NB4 (cell line): ENCODE measurements at regions not wholly inside any gene's neighbourhood (a gene's known extent, or its start where the extent isn't known, plus 50 kb on each side); places are given as distances from the start of the nearest gene placed in this dataset.
A peak's percentile ranks its signal among the peaks of the same experiment; 100 is the strongest.

ENCODE experiments used
- DNase-seq: peaks from one replicate; pipeline ENCODE4 v3.0.0; 2010; ENCODE audit warnings: low read depth
- H3K4me3 ChIP-seq: one replicate; pipeline ENCODE4 v1.5.1; 2011; ENCODE audit warnings: mild to moderate bottlenecking, low read depth, low read length, moderate library complexity
- CTCF ChIP-seq: IDR thresholded peaks from one replicate; pipeline ENCODE4 v1.5.1; 2012; ENCODE audit warnings: low read depth, low read length
- MYC ChIP-seq: IDR thresholded peaks from 2 replicates; pipeline ENCODE4 v1.6.1; 2011; ENCODE audit warnings: low read depth, low read length
- POLR2A ChIP-seq: IDR thresholded peaks from 2 replicates; pipeline ENCODE4 v1.6.1; 2011; ENCODE audit warnings: mild to moderate bottlenecking; ENCODE audit not compliant: insufficient read length; ENCODE audit errors: extremely low read depth
- TF ChIP-seq, protein P1 (sequence below): IDR thresholded peaks from 2 replicates; pipeline ENCODE4 v1.6.1; 2011; ENCODE audit warnings: low read depth, low read length

- H3K4me3 ChIP-seq = no peak overlapping the region
- TF ChIP-seq, protein P1, sequence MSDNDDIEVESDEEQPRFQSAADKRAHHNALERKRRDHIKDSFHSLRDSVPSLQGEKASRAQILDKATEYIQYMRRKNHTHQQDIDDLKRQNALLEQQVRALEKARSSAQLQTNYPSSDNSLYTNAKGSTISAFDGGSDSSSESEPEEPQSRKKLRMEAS = no peak
- TF ChIP-seq MYC (no peak), CTCF (no peak), POLR2A (no peak)
- DNase-seq = no peak
Observed at GRCh38 chr16:66224626-66225025, 141.9 kb upstream of the CDH5 start.

DNA sequence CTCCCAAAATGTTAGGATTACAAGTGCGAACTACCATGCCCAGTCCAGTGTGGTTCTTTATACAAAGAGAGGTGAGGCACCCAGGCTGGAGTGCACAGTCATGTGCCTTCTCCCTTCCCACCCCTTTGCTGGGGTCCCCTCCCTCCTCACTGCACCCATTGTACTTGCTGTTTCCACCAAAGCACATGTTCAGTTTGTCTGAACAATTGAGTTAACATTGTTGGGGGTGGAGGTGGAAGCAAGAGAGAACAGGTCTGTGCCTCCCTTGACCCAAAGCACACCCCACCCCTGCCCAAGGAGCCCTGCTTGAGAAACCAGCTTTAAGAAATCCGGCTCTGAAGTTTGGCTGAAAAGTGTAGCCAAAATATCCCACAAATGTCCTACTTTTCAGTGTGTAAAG lies 142.3 kb upstream of the CDH5 start:
- no peak for DNase-seq
- no peak overlapping the region for H3K4me3 ChIP-seq
- TF ChIP-seq MYC = no peak
- TF ChIP-seq POLR2A = no peak
- TF ChIP-seq CTCF = no peak
- TF ChIP-seq, protein P1 = no peak

DNA sequence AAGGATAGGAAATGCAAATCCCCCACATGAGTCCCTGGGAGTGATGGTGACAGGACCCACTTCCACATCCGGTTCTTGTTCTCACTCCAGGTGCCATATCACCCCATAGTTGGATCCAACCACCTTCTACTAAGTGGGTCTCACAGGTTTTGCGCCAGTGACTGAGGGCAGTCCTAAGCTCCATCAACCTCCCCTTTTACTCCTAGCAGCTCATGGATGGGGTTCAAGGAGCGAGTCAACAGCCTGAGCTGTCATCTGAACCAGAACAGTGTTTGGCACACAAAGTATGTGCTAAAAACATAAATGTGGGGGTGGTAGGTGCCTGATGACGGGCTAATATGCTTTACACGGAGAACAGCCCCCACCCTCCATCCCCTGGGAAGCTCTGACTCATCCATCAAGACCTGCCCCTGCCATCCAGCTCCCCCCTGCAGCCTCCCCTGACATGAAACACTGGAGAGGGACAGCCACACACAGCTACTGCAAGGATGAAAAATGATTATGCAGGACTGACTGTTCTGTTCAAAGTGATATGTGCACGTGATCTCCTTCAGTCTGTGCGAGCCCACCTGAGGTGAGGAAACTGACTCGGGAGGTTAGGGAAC lies 143.2 kb upstream of the CDH5 start:
- DNase-seq = peak; percentile 73
- no peak for TF ChIP-seq CTCF
- TF ChIP-seq, protein P1 = no peak
- TF ChIP-seq POLR2A = no peak
- no peak for TF ChIP-seq MYC
- no peak overlapping the region for H3K4me3 ChIP-seq

- H3K4me3 ChIP-seq = no peak overlapping the region
- no peak for DNase-seq
- no peak for TF ChIP-seq CTCF
- TF ChIP-seq POLR2A = no peak
- TF ChIP-seq, protein P1 = no peak
- TF ChIP-seq MYC = no peak
Observed at GRCh38 chr16:66222756-66223155, 143.7 kb upstream of the CDH5 start.

GRCh38 chr16:66220702-66221101 lies 145.8 kb upstream of the CDH5 start:
- no peak for TF ChIP-seq MYC
- peak; percentile 2 for TF ChIP-seq CTCF
- H3K4me3 ChIP-seq = no peak overlapping the region
- peak; percentile 83 for DNase-seq

DNA sequence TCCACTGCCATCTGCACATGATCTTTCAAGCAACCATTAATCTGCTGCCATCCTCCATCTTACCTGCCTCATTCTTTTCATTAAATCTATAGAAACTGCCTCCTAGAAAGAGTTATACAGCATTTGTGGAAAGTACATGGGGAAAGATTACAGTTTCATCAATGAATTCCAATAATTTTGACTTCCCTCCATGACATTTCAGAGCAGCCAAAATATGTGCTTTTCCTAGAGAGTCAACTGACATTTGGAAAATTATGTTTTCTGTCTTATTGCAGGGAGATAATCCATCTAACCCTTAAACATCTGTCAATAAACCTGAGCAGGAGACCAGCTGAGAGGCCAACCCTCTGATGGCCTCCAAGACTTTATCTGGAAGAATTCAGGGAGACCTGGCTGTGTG lies 147.0 kb upstream of the CDH5 start:
- DNase-seq = no peak
- no peak overlapping the region for H3K4me3 ChIP-seq
- TF ChIP-seq CTCF = no peak
- no peak for TF ChIP-seq POLR2A
- TF ChIP-seq, protein P1 = no peak
- no peak for TF ChIP-seq MYC
